NCI-H2227 treated with DMSO at 0.1 percent for 48 hours (cell line): ENCODE measurements at regions not wholly inside any gene's neighbourhood (a gene's known extent, or its start where the extent isn't known, plus 50 kb on each side); places are given as distances from the start of the nearest gene placed in this dataset.
"Not testable (repeated sequence)": the region's sequence is repeated elsewhere in the genome, so short reads cannot be mapped to it uniquely, and the experiment has no call there.

Experiments used
- DNase-seq: peaks from one replicate; lab custom pipeline; 2025; lab: John Stamatoyannopoulos, UW

GRCh38 chr10:25076506-25077177 lies 60.2 kb downstream of the THNSL1 start:
- peak; percentile 26 for DNase-seq

GRCh38 chr10:25078658-25079431 lies 62.4 kb downstream of the THNSL1 start:
- DNase-seq: no peak

- DNase-seq: peak; percentile 86
Observed at GRCh38 chr10:25080880-25081581, 64.6 kb downstream of the THNSL1 start.

GRCh38 chr10:25082276-25083204 lies 66.1 kb downstream of the THNSL1 start:
- peak; percentile 76 for DNase-seq

DNA sequence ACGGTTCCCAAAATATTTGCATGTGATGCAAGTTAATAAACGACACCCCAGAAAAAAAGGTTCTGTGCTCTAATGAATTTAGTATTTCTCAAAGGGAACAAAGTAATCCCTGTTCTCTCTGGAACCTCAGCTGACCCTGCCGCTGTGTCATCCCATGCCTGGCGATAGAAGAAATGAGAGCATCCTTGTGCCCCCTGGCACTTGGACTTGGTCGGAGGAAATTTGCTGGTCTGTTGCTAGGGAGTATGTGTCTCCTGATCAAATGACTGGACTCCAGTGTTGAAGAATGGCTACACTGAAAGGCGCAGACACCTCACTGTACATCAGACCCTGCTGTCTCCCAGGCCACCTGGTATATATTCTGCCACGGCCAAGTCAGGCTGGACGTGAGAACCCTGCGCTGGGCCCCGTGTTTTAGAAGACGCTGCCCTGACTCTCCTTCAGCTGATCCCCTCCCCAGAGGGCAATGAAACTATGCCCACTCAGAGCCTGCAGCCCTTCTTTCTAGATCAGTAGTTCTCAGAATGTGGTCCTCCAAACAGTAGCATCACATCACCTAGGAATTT lies 67.2 kb downstream of the THNSL1 start:
- DNase-seq: no peak

DNA sequence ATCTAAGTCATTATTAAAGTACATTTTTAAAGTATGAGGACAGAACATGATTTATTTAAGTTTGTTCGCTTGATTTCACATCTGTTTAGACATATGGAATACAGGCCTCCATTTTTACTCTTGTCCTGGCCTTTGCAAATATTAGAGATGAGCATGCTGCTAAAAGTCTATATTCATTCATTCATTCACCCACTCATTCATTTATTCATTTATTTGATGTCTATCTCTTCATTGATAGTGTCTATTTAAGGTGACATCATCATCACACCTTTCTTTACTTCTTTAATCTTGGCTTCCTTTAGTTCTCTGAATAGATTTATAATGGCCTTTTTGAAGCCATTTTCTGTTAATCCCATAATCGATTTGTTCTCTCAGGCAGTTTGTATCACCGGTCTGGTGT lies 68.0 kb downstream of the THNSL1 start:
- no peak for DNase-seq

DNA sequence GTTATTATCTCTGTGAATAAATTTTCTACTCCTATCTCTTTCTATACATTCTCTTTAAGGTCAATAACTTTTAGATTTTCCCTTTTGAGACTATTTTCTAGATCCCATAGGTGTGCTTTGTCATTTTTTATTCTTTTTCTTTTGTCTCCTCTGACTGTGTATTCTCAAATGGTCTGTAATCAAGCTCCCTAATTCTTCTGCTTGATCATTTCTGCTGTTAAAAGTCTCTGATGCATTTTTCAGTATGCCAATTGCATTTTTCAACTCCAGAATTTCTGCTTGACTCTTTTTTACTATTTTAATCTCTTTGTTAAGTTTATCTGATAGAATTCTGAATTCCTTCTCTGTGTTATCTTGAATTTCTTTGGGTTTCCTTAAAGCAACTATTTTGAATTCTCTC lies 78.2 kb downstream of the THNSL1 start:
- no peak for DNase-seq

DNA sequence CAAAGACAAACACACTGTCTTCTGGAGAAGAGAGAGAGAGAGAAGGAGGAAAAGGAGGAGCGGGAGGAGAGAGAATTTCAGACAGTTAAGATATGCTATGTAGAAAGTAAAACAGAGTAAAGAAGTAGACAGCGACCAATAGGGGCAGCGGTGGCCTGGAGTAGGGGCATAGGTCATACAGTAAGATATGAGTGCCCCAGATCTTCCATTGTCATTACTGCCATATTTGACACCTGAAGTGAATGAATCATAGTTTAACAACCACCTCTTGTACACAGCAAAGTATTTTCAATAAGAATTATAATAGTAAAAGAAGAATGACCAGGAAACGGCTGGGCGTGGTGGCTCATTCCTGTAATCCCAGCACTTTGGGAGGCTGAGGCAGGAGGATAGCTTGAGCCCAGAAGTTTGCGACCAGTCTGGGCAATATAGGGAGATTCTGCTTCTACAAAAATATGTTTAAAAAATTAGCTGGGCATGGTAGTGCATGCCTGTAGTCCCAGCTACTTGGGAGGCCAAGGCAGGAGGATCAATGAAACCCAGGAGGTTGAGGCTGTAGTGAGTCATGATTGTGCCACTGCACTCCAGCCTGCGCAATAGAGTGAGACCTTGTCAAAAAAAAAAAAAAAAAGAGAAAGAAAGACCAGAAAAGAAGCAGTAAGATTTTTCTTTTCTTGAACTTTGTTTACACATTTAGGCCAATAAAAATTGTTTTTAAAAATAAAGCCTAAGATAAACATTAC lies 77.0 kb upstream of the GPR158 start:
- no peak for DNase-seq

GRCh38 chr10:25100141-25100540 lies 74.7 kb upstream of the GPR158 start:
- DNase-seq: no peak

DNA sequence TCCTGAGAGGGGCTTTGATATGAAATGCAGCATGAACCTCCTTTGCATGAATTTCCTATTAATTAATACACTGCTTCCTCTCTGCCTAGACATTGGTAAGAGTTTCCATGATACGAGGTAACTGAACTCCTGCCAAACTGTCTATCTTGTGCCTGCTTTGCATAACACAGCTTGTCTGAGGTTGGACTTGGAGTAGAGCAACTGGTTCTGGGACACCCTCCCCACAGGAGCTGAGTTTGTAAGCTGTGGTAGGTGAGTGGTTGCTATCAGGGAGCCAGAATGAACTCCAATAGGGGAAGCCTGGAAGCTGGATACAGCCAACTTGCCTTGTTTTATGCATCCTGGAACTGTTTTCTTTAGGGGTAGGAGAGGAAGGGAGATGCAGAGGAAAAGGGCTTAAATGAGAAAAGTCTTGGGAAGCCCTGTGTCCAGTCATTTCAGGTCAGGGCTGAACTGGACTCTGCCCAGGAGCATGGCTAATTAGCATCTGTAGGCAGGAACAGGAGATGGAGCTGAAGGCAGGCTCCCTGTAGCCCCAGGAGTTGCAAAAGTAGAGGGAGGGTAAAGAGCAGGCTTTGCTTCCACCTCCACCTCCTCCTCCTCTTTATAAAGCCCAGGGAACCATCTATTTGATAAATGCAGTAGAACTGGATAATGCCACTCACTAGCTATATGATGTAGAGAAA lies 73.2 kb upstream of the GPR158 start:
- DNase-seq: no peak

GRCh38 chr10:25102147-25102822 lies 72.5 kb upstream of the GPR158 start:
- DNase-seq: peak; percentile 10

GRCh38 chr10:25103703-25104102 lies 71.1 kb upstream of the GPR158 start:
- DNase-seq: no peak

GRCh38 chr10:25104441-25104840 lies 70.4 kb upstream of the GPR158 start:
- no peak for DNase-seq

DNA sequence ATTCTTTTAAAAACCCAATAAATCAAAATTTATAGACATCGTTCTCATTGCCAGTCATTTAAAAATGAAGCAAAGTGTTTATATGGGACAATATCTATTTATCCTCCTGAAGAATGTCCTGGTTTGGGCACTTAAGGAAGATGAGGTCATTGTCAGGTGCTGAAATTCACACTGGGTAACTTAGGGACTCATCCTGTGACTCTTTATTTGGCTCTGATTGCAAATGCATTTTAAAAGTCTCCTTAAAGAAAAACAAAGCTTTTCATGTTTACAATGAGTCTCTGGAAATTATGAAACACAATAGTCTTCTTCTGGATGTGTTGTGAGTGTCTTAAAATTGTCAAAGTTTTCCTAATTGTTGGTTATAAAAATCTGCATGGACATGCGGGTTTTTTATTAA lies 69.5 kb upstream of the GPR158 start:
- DNase-seq: no peak

- DNase-seq: no peak
Observed at GRCh38 chr10:25105743-25106260, 69.0 kb upstream of the GPR158 start.

- DNase-seq: peak; percentile 19
Observed at GRCh38 chr10:25107756-25108155, 67.0 kb upstream of the GPR158 start.

- DNase-seq: not testable (repeated sequence)
Observed at GRCh38 chr10:25109896-25110295, 64.9 kb upstream of the GPR158 start.

- DNase-seq: no peak
Observed at GRCh38 chr10:25112016-25112415, 62.8 kb upstream of the GPR158 start.
